H1 (cell line): ENCODE measurements at regions not wholly inside any gene's neighbourhood (a gene's known extent, or its start where the extent isn't known, plus 50 kb on each side); places are given as distances from the start of the nearest gene placed in this dataset.

Source experiments
- CTCF ChIA-PET: fragments of 300-600 bp; sonication (Branson Sonifier 250); formaldehyde crosslinking; loops from one replicate; lab custom pipeline; 2021; ENCODE audit not compliant: partially characterized antibody; lab: Charles Lee
- POLR2A ChIA-PET: fragments of 300-600 bp; sonication (Branson Sonifier 250); formaldehyde crosslinking; loops from one replicate; lab custom pipeline; 2021; ENCODE audit warnings: inconsistent platforms; ENCODE audit not compliant: partially characterized antibody; lab: Charles Lee
- DNase-seq, 2 experiments: peaks; one replicate each; pipeline versions ENCODE4 v3.0.0 to v3.0.0-alpha.2; 2010 to 2022; ENCODE audit warnings: low spot score in 2 of 2, low read depth in 1 of 2, mixed read lengths in 1 of 2
- FAIRE-seq: peaks from 2 replicates; lab custom pipeline; 2011; peaks lifted over from hg19 to GRCh38; lab: Jason Lieb, UNC
- H2AFZ ChIP-seq: 2 replicates; pipeline ENCODE4 v1.8.1; 2012; ENCODE audit warnings: low read length, inconsistent platforms
- H2AK5ac ChIP-seq: 2 replicates; pipeline ENCODE4 v1.6.1; 2013; ENCODE audit warnings: low read depth, low read length
- H2BK120ac ChIP-seq: replicated peaks from 2 replicates; pipeline ENCODE3; 2013; ENCODE audit warnings: low read depth, low read length, inconsistent platforms
- H2BK12ac ChIP-seq: 2 replicates; pipeline ENCODE4 v1.6.1; 2013; ENCODE audit warnings: low read depth, low read length
- H2BK15ac ChIP-seq: 2 replicates; pipeline ENCODE4 v1.6.1; 2013; ENCODE audit warnings: low read length
- H2BK20ac ChIP-seq: 2 replicates; pipeline ENCODE4 v1.6.1; 2013; ENCODE audit warnings: low read length
- H2BK5ac ChIP-seq: 2 replicates; pipeline ENCODE4 v1.6.1; 2013; ENCODE audit warnings: low read depth, low read length
- H3K14ac ChIP-seq: 2 replicates; pipeline ENCODE4 v1.6.1; 2013; ENCODE audit warnings: inconsistent platforms; ENCODE audit not compliant: insufficient read length
- H3K18ac ChIP-seq: 2 replicates; pipeline ENCODE4 v1.6.1; 2013; ENCODE audit warnings: low read length; ENCODE audit errors: extremely low read depth
- H3K23ac ChIP-seq: 2 replicates; pipeline ENCODE4 v1.6.1; 2013; ENCODE audit warnings: inconsistent platforms; ENCODE audit not compliant: insufficient read length
- H3K23me2 ChIP-seq: 2 replicates; pipeline ENCODE4 v1.6.1; 2013; ENCODE audit warnings: low read depth, low read length
- H3K27ac ChIP-seq: 2 replicates; pipeline ENCODE4 v1.6.1; 2011; ENCODE audit warnings: low read depth, low read length, inconsistent platforms
- H3K27me3 ChIP-seq, 4 experiments: replicated peaks in 1 of 4; 1 replicate in 1 of 4; 2 replicates in 3 of 4; pipeline versions ENCODE4 v1.6.1 to v1.8.1; 2011 to 2013; ENCODE audit warnings: low read length in 3 of 4, mild to moderate bottlenecking in 3 of 4, inconsistent platforms in 2 of 4, mixed read lengths in 2 of 4, moderate library complexity in 1 of 4; ENCODE audit not compliant: control insufficient read depth in 3 of 4, insufficient read depth in 3 of 4; ENCODE audit errors: extremely low read depth in 1 of 4
- H3K36me3 ChIP-seq, 4 experiments: 2 replicates each; pipeline versions ENCODE4 v1.6.1 to v1.8.1; 2011 to 2013; ENCODE audit warnings: mild to moderate bottlenecking in 4 of 4, low read length in 3 of 4, moderate library complexity in 2 of 4, control low read depth in 1 of 4, inconsistent platforms in 1 of 4; ENCODE audit not compliant: insufficient read depth in 4 of 4, control insufficient read depth in 2 of 4
- H3K4ac ChIP-seq: replicated peaks from 2 replicates; pipeline ENCODE3; 2013; ENCODE audit warnings: low read length, low read depth, mixed read lengths, inconsistent platforms; ENCODE audit not compliant: insufficient read length
- H3K4me1 ChIP-seq, 4 experiments: replicated peaks in 1 of 4; 1 replicate in 1 of 4; 2 replicates in 3 of 4; pipeline versions ENCODE4 v1.6.1 to v1.8.1; 2011 to 2013; ENCODE audit warnings: low read length in 3 of 4, inconsistent platforms in 2 of 4, mixed read lengths in 1 of 4; ENCODE audit not compliant: insufficient read depth in 4 of 4, control insufficient read depth in 3 of 4
- H3K4me2 ChIP-seq, 2 experiments: 2 replicates each; pipeline versions ENCODE4 v1.6.1 to v1.8.1; 2011 to 2013; ENCODE audit warnings: low read depth in 2 of 2, low read length in 2 of 2, control low read depth in 1 of 2, inconsistent platforms in 1 of 2, mild to moderate bottlenecking in 1 of 2; ENCODE audit not compliant: insufficient read depth in 1 of 2
- H3K4me3 ChIP-seq, 4 experiments: fragments of 200-600, 300-600 bp in 1 of 4; sonication (generic), shearing (Covaris generic), sonication (Bioruptor Twin) in 1 of 4; 2 replicates each; pipeline versions ENCODE4 v1.5.1 to v1.8.1; 2011 to 2016; ENCODE audit warnings: low read length in 4 of 4, low read depth in 3 of 4, control low read depth in 2 of 4, inconsistent platforms in 2 of 4, mild to moderate bottlenecking in 2 of 4, mixed read lengths in 1 of 4, moderate library complexity in 1 of 4; ENCODE audit not compliant: insufficient read depth in 2 of 4; ENCODE audit errors: extremely low read depth in 1 of 4
- H3K56ac ChIP-seq: replicated peaks from 2 replicates; pipeline ENCODE3; 2013; ENCODE audit warnings: low read depth, mild to moderate bottlenecking, mixed read lengths, low read length, inconsistent platforms; ENCODE audit not compliant: insufficient read length
- H3K79me1 ChIP-seq: 2 replicates; pipeline ENCODE4 v1.6.1; 2013; ENCODE audit warnings: low read depth, low read length, control low read depth
- H3K79me2 ChIP-seq, 2 experiments: 2 replicates each; pipeline versions ENCODE4 v1.6.1 to v1.8.1; 2012 to 2013; ENCODE audit warnings: low read length in 2 of 2, mild to moderate bottlenecking in 2 of 2, inconsistent platforms in 1 of 2; ENCODE audit not compliant: insufficient read depth in 2 of 2, control insufficient read depth in 1 of 2
- H3K9ac ChIP-seq, 4 experiments: replicated peaks in 1 of 4; 1 replicate in 1 of 4; 2 replicates in 3 of 4; pipeline versions ENCODE4 v1.6.1 to v1.8.1; 2011 to 2013; ENCODE audit warnings: low read depth in 3 of 4, low read length in 3 of 4, control low read depth in 2 of 4, mild to moderate bottlenecking in 2 of 4, moderate library complexity in 2 of 4, inconsistent platforms in 1 of 4; ENCODE audit errors: extremely low read depth in 1 of 4
- H3K9me3 ChIP-seq, 2 experiments: 2 replicates each; pipeline versions ENCODE4 v1.6.1 to v1.8.1; 2012 to 2013; ENCODE audit warnings: mild to moderate bottlenecking in 2 of 2, moderate library complexity in 2 of 2, control low read depth in 1 of 2, inconsistent platforms in 1 of 2, low read depth in 1 of 2, low read length in 1 of 2, mixed read lengths in 1 of 2; ENCODE audit not compliant: insufficient read depth in 2 of 2
- H4K20me1 ChIP-seq, 2 experiments: replicated peaks in 1 of 2; 2 replicates each; pipeline versions ENCODE3 to v1.8.1; 2011 to 2013; ENCODE audit warnings: inconsistent platforms in 2 of 2, low read length in 2 of 2, mild to moderate bottlenecking in 1 of 2; ENCODE audit not compliant: insufficient read depth in 2 of 2, control insufficient read depth in 1 of 2
- H4K5ac ChIP-seq: 2 replicates; pipeline ENCODE4 v1.6.1; 2013; ENCODE audit warnings: low read length, low read depth, mixed read lengths, inconsistent platforms; ENCODE audit not compliant: insufficient read length
- H4K8ac ChIP-seq: 2 replicates; pipeline ENCODE4 v1.8.0; 2013; ENCODE audit warnings: mild to moderate bottlenecking, moderate library complexity, low read length, inconsistent platforms; ENCODE audit not compliant: insufficient read depth; ENCODE audit errors: extremely low read depth
- H4K91ac ChIP-seq: replicated peaks from 2 replicates; pipeline ENCODE3; 2013; ENCODE audit warnings: low read length, mixed read lengths, inconsistent platforms; ENCODE audit not compliant: insufficient read length
- CBX8 ChIP-seq: fragments of 300-800, 300-1000 bp; sonication (generic); IDR thresholded peaks from 2 replicates; pipeline ENCODE4 v1.7.1; 2016; ENCODE audit warnings: low read depth, low read length, borderline replicate concordance
- HDAC2 ChIP-seq, 2 experiments: fragments of 300-600 bp in 1 of 2; sonication (generic) in 1 of 2; IDR thresholded peaks; 2 replicates each; pipeline ENCODE4 v1.6.1; 2011 to 2012; ENCODE audit warnings: low read depth in 2 of 2, low read length in 2 of 2, mild to moderate bottlenecking in 2 of 2, moderate library complexity in 2 of 2, borderline replicate concordance in 1 of 2, inconsistent platforms in 1 of 2
- NANOG ChIP-seq: IDR thresholded peaks from 2 replicates; pipeline ENCODE4 v1.6.1; 2011; ENCODE audit warnings: low read length, low read depth, mild to moderate bottlenecking, inconsistent platforms; ENCODE audit not compliant: insufficient read depth, poor library complexity, severe bottlenecking
- NRF1 ChIP-seq: IDR thresholded peaks from 2 replicates; pipeline ENCODE4 v1.6.1; 2011; ENCODE audit warnings: mild to moderate bottlenecking, low read depth, low read length, improper control_type of control experiment
- POU5F1 ChIP-seq: IDR thresholded peaks from 2 replicates; pipeline ENCODE4 v1.6.1; 2011; ENCODE audit warnings: low read depth, mild to moderate bottlenecking, low read length, moderate library complexity
- RAD21 ChIP-seq, 2 experiments: IDR thresholded peaks in 1 of 2; conservative IDR thresholded peaks in 1 of 2; 2 replicates each; pipeline ENCODE4 v1.6.1; 2011; ENCODE audit warnings: low read depth in 2 of 2, low read length in 2 of 2, improper control_type of control experiment in 1 of 2, inconsistent platforms in 1 of 2, mild to moderate bottlenecking in 1 of 2, moderate library complexity in 1 of 2
- SIN3A ChIP-seq, 2 experiments: IDR thresholded peaks in 1 of 2; conservative IDR thresholded peaks in 1 of 2; 2 replicates each; pipeline ENCODE4 v1.6.1; 2011 to 2012; ENCODE audit warnings: low read length in 2 of 2, improper control_type of control experiment in 1 of 2, low read depth in 1 of 2, mild to moderate bottlenecking in 1 of 2
- SP4 ChIP-seq: IDR thresholded peaks from 2 replicates; pipeline ENCODE4 v1.6.1; 2012; ENCODE audit warnings: low read length, inconsistent platforms
- SRF ChIP-seq: IDR thresholded peaks from 2 replicates; pipeline ENCODE4 v1.6.1; 2011; ENCODE audit warnings: mild to moderate bottlenecking, low read depth, low read length, moderate library complexity
- TCF12 ChIP-seq: IDR thresholded peaks from 2 replicates; pipeline ENCODE4 v1.6.1; 2011; ENCODE audit warnings: low read depth, mild to moderate bottlenecking, low read length
- TF ChIP-seq, protein P1 (sequence below): IDR thresholded peaks from 2 replicates; pipeline ENCODE4 v1.6.1; 2012; ENCODE audit warnings: inconsistent platforms
- TF ChIP-seq, protein P2 (sequence below): IDR thresholded peaks from 2 replicates; pipeline ENCODE4 v1.6.1; 2011; ENCODE audit warnings: low read length, improper control_type of control experiment
- TF ChIP-seq, protein P3 (sequence below): IDR thresholded peaks from 2 replicates; pipeline ENCODE4 v1.6.1; 2011; ENCODE audit warnings: low read depth, mild to moderate bottlenecking, low read length; ENCODE audit not compliant: insufficient read depth

DNA sequence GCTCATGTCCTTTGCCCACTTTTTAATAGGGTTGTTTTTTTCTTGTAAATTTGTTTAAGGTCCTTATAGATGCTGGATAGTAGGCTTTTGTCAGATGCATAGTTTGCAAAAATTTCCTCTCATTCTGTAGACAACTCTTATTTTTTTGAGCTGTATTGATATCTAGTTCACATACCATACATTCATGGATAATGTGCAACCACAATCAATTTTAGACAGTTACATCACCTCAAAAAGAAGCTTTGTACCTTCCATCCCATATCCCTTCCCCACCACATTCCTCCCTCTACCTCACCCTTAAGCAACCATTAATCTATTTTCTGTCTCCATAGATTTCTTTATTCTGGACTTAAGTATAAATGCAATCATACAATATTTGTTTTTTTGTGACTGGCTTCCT is 98.4 kb downstream of the PTCSC3 start:
- Histone ChIP-seq H3K56ac (no peak overlapping the region), H3K27me3 (no peaks in the 10 kb centered on the region), H4K5ac (no peak overlapping the region), H3K9ac (no peak overlapping the region), H3K79me2 (no peaks in the 10 kb centered on the region), H2BK120ac (no peak overlapping the region), H3K79me1 (no peaks in the 10 kb centered on the region), H4K91ac (no peak overlapping the region), H3K36me3 (no peaks in the 10 kb centered on the region), H2BK5ac (no peak overlapping the region), H3K14ac (no peak overlapping the region), H3K4me1 (no peaks in the 10 kb centered on the region), H3K9me3 (no peaks in the 10 kb centered on the region), H2AFZ (no peak overlapping the region), H3K4me2 (no peak overlapping the region), H2AK5ac (no peak overlapping the region), H3K18ac (no peak overlapping the region), H4K20me1 (no peaks in the 10 kb centered on the region), H3K23ac (no peak overlapping the region), H3K4me3 (no peak overlapping the region), H3K27ac (no peak overlapping the region), H2BK20ac (no peak overlapping the region), H4K8ac (no peak overlapping the region), H3K4ac (no peak overlapping the region), H2BK12ac (no peak overlapping the region), H2BK15ac (no peak overlapping the region), H3K23me2 (no peaks in the 10 kb centered on the region)
- DNase-seq (no peak), FAIRE-seq (no peak)
- ChIA-PET POLR2A (no interaction called here), CTCF (interaction anchor here (0.6 to 7.2 kb wide), 5 partner anchors 9 to 480 kb away, joined by 3 to 46 read pairs (median 3); no protein-coding TSS in a partner anchor)
- TF ChIP-seq CBX8: no peak
- TF ChIP-seq HDAC2 (IDR thresholded peaks at IDR 0.05; ENCODE audit: borderline replicate concordance in 1 of 2, low read depth in 2 of 2, low read length in 2 of 2): no peak
- TF ChIP-seq, protein P1, sequence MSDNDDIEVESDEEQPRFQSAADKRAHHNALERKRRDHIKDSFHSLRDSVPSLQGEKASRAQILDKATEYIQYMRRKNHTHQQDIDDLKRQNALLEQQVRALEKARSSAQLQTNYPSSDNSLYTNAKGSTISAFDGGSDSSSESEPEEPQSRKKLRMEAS: no peak
- no peak for TF ChIP-seq RAD21 (IDR thresholded peaks at IDR 0.05 in 1 of 2, conservative IDR thresholded peaks at IDR 0.05 in 1 of 2; ENCODE audit: low read depth in 2 of 2, low read length in 2 of 2)
- TF ChIP-seq NRF1: no peak
- no peak for TF ChIP-seq SRF
- TF ChIP-seq, protein P2, sequence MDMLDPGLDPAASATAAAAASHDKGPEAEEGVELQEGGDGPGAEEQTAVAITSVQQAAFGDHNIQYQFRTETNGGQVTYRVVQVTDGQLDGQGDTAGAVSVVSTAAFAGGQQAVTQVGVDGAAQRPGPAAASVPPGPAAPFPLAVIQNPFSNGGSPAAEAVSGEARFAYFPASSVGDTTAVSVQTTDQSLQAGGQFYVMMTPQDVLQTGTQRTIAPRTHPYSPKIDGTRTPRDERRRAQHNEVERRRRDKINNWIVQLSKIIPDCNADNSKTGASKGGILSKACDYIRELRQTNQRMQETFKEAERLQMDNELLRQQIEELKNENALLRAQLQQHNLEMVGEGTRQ: no peak
- no peak for TF ChIP-seq TCF12
- no peak for TF ChIP-seq NANOG
- TF ChIP-seq POU5F1: no peak
- TF ChIP-seq SP4: no peak
- TF ChIP-seq, protein P3, sequence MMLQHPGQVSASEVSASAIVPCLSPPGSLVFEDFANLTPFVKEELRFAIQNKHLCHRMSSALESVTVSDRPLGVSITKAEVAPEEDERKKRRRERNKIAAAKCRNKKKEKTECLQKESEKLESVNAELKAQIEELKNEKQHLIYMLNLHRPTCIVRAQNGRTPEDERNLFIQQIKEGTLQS: no peak
- TF ChIP-seq SIN3A (conservative IDR thresholded peaks at IDR 0.05 in 1 of 2, IDR thresholded peaks at IDR 0.05 in 1 of 2; ENCODE audit: low read depth in 1 of 2, low read length in 2 of 2): no peak
